Cardiac fibroblast (primary cell): ENCODE measurements at regions not wholly inside any gene's neighbourhood (a gene's known extent, or its start where the extent isn't known, plus 50 kb on each side); places are given as distances from the start of the nearest gene placed in this dataset.
"Not testable (repeated sequence)": the region's sequence is repeated elsewhere in the genome, so short reads cannot be mapped to it uniquely, and the experiment has no call there.

Experiments
- DNase-seq, 2 donors: peaks; one replicate each; pipeline versions ENCODE4 v3.0.0 to v3.0.0-alpha.2; 2010; ENCODE audit warnings: low read depth in 2 of 2
- H3K4me3 ChIP-seq, 2 donors: replicated peaks in 1 of 2; 1 replicate in 1 of 2; 2 replicates in 1 of 2; pipeline ENCODE4 v1.5.1; 2011; ENCODE audit warnings: low read depth in 2 of 2, low read length in 2 of 2, mild to moderate bottlenecking in 2 of 2, moderate library complexity in 1 of 2
- TF ChIP-seq, protein P1 (sequence below): IDR thresholded peaks from one replicate; pipeline ENCODE4 v1.5.1; 2011; ENCODE audit warnings: low read depth, mild to moderate bottlenecking, low read length, inconsistent platforms

DNA sequence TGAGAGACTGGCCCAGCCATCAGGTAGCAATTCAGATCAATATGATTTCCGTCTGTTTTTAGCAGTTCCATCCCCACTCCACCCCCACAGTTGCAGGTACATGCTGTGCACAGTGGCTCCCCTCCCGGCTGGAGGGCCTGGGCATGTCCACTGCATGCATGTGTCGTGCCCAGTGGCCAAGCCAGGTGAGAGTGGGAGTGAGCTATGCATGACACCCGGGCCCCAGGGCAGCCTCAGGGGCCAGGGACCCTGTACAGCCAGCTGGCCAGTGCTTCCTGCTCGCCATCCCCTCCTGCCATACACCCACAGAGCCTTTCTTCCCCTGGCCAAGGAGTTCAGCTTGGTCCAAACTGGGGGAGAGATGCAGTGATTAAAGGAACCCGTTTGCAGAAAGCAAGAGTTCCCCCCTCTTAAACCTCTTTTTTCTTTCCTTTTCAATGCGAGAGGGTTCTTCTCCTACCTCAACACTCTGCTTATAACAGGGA lies 135.3 kb downstream of the THBS2 start:
- DNase-seq: no peak
- TF ChIP-seq, protein P1, sequence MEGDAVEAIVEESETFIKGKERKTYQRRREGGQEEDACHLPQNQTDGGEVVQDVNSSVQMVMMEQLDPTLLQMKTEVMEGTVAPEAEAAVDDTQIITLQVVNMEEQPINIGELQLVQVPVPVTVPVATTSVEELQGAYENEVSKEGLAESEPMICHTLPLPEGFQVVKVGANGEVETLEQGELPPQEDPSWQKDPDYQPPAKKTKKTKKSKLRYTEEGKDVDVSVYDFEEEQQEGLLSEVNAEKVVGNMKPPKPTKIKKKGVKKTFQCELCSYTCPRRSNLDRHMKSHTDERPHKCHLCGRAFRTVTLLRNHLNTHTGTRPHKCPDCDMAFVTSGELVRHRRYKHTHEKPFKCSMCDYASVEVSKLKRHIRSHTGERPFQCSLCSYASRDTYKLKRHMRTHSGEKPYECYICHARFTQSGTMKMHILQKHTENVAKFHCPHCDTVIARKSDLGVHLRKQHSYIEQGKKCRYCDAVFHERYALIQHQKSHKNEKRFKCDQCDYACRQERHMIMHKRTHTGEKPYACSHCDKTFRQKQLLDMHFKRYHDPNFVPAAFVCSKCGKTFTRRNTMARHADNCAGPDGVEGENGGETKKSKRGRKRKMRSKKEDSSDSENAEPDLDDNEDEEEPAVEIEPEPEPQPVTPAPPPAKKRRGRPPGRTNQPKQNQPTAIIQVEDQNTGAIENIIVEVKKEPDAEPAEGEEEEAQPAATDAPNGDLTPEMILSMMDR: no peak
- H3K4me3 ChIP-seq: no peak overlapping the region

DNA sequence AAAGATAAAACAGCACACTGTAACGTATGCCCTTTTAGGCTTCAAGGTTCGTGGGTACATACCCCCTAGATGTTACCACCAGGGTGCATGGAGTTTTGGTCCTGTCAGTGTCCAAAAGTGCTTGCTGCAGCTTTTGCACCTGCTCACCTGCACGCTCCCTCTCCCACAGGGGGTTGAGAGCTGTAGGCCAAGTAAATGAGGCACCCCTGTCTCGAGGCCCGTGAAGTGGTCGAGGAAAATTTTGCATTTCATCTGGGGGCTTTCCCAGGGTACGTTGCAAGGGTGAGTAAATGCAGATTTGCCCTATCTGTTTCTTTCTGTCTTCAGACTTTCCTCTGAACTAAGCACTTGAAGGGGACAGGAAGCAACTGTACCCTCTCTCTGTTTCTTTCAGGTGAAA lies 136.0 kb downstream of the THBS2 start:
- no peak for DNase-seq
- no peak overlapping the region for H3K4me3 ChIP-seq
- TF ChIP-seq, protein P1: no peak

DNA sequence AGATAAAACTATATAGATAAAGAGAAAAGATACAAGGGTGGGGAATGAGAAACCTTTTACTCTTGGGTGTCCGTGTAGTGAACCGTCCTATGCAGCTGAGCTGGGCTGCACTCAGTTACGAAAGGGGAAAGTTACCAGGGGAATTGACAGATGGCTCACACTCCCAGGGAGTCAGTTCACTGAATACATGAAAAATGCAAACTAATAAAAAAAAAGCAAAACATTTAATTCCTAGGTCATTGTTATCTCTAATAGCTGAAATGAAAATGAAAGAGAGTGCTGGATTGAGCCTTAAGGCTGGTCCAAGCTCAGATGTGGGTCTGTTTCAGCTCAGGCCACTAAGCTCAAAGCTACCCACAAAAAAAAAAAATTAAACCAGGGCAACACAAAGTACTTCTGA lies 138.0 kb downstream of the THBS2 start:
- peak; percentile 34 to 38 for DNase-seq
- TF ChIP-seq, protein P1: no peak
- no peak overlapping the region for H3K4me3 ChIP-seq

DNA sequence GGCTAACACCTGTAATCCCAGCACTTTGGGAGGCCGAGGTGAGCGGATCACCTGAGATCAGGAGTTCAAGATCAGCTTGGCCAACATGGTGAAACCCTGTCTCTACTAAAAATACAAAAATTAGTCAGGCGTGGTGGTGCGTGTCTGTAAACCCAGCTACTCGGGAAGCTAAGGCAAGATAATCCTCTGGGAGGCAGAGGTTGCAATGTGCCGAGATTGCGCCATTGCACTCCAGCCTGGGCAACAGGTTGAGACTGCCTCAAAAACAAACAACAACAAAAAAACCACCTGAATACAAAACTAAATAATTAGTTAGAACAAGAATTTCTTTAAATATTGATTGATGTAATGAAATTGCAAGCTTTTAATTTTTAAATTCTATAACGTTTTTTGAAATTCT lies 139.0 kb downstream of the THBS2 start:
- DNase-seq, H3K4me3 ChIP-seq: not testable (repeated sequence)

DNA sequence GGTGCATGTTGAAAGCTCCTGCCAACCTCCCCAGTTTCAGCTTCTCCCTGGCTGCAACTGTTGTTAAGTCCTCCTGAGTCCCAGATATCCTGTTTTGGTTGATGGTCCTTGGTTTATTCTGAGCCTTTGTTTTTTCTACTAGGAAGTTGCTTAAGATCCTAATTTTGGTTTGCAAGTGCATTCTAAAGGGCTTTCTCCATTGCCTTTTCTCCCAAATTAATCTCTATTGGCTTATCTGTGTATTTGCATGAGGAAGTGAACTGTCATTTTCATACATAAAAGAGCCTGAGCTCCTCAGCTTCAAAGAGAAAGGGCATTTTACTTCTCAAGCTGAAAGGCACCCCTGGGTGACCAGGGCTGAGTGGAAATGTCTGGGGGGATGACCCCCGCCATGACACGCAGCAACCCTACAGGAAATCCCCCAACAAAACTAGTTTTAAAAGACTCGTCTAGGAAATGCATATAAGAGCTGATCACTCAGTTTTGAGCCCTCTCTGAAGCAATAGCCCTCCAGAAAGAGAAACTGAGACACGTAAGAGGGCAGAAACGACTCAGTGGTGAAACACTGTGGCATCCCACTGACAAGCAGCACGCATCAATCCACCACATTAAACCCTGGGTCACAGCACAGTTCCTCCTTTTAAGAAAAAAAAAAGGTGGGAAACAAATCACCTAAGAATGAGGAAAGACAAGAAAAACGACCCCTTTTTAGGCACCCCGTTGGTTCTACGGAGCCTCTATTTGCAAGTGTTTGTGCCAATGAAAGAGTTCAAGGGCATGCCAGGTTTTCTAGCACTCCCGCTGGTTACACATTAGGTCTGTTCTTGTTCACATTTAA lies 140.9 kb downstream of the THBS2 start:
- TF ChIP-seq, protein P1: no peak
- peak in 1 of 2 donors; percentile 5 for DNase-seq
- H3K4me3 ChIP-seq: no peak overlapping the region

DNA sequence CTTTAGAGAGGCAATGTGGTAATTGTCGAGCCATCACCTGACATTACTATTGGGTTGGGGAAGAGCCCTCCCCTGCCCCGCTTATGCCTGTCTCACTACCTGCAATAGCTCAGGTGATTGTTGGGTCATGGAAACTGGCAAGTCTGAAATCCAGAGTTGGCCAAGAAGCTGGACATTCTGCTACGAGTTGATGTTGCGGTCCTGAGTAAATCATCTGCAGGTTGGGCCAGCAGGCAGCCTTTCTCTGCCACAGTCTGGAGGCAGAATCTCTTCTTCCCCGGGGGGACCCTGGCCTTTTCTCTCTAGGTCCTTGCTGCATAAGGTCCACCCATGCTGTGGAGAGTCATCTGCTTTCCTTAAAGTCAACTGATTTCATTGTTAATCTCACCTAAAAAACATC lies 142.4 kb downstream of the THBS2 start:
- no peak overlapping the region for H3K4me3 ChIP-seq
- DNase-seq: no peak
- TF ChIP-seq, protein P1: no peak

DNA sequence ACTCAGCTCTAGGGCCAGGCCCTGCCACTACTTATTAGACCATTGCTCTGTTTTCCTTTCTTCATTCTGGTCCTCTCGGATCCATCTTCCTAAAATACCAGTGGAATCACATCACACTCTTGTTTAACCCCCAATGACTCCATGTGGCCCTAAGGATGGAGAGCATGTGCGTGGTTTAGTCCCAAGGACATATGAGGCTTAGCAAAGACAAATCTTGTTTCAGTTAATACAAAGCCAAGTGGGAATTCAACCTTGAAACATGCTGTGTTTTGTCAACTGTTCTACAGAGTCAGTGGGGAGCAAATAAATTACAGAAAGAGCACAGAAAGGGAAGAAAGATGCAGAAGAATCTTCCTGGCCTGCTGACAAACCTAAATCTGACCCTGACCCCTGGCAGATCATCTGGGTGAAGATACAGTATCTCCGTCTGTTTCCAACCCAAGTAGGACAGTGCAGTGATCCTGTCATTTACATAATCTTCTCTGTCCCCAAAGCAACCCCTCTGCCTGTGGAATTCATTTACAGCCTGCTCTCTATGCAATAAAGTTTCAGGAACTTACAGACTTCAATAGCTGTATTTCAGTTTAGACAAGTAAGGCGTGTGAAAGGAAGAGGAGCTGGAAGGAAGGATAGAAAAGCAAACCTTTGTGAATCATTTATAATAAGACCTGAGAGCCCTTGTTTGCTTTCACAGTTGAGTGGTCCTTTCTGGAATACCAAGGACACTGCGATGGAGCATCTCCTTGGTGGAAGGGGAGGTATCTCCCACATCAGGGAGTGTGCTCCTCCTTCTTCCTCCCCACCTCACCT lies 144.0 kb downstream of the THBS2 start:
- no peak overlapping the region for H3K4me3 ChIP-seq
- TF ChIP-seq, protein P1: no peak
- no peak for DNase-seq
